Rectal smooth muscle tissue (tissue), 1 donor: ENCODE measurements at regions not wholly inside any gene's neighbourhood (a gene's known extent, or its start where the extent isn't known, plus 50 kb on each side); places are given as distances from the start of the nearest gene placed in this dataset.

ENCODE experiments used
- H3K27ac ChIP-seq: one replicate; pipeline ENCODE4 v1.7.0; 2013; ENCODE audit warnings: low read depth, low read length, inconsistent platforms
- H3K27me3 ChIP-seq: one replicate; pipeline ENCODE4 v1.7.0; 2013; ENCODE audit warnings: low read length; ENCODE audit not compliant: control insufficient read depth, insufficient read depth
- H3K36me3 ChIP-seq: one replicate; pipeline ENCODE4 v1.7.0; 2013; ENCODE audit warnings: low read length; ENCODE audit not compliant: control insufficient read depth, insufficient read depth
- H3K4me1 ChIP-seq: one replicate; pipeline ENCODE4 v1.7.0; 2013; ENCODE audit warnings: low read length; ENCODE audit not compliant: control insufficient read depth, insufficient read depth
- H3K4me3 ChIP-seq: one replicate; pipeline ENCODE4 v1.7.0; 2013; ENCODE audit warnings: low read length
- H3K9ac ChIP-seq: one replicate; pipeline ENCODE4 v1.7.0; 2013; ENCODE audit warnings: low read length

- Histone ChIP-seq H3K4me3 (no peak overlapping the region), H3K9ac (no peak overlapping the region), H3K27me3 (no peaks in the 10 kb centered on the region), H3K4me1 (peaks cover 5% of the 10 kb centered on the region), H3K27ac (peak overlapping the region; percentile 55), H3K36me3 (no peaks in the 10 kb centered on the region)
These were observed 247.0 kb downstream of the PTBP2 start for GRCh38 chr1:96968541-96968940.

- Histone ChIP-seq H3K27me3 (no peaks in the 10 kb centered on the region), H3K27ac (peak overlapping the region; percentile 4), H3K4me3 (no peak overlapping the region), H3K4me1 (peaks cover 4% of the 10 kb centered on the region), H3K36me3 (no peaks in the 10 kb centered on the region), H3K9ac (no peak overlapping the region)
These were observed 247.4 kb downstream of the PTBP2 start for GRCh38 chr1:96968983-96969382.

GRCh38 chr1:96969656-96970163 is 248.1 kb downstream of the PTBP2 start:
- no peak overlapping the region for H3K9ac ChIP-seq
- peaks cover 3% of the 10 kb centered on the region for H3K4me1 ChIP-seq
- peak overlapping the region; percentile 4 for H3K27ac ChIP-seq
- no peaks in the 10 kb centered on the region for H3K27me3 ChIP-seq
- no peaks in the 10 kb centered on the region for H3K36me3 ChIP-seq
- no peak overlapping the region for H3K4me3 ChIP-seq

- H3K9ac ChIP-seq = no peak overlapping the region
- peaks cover 3% of the 10 kb centered on the region for H3K4me1 ChIP-seq
- H3K4me3 ChIP-seq = no peak overlapping the region
- no peaks in the 10 kb centered on the region for H3K27me3 ChIP-seq
- no peaks in the 10 kb centered on the region for H3K36me3 ChIP-seq
- H3K27ac ChIP-seq = no peak overlapping the region
These were observed 249.9 kb downstream of the PTBP2 start for GRCh38 chr1:96971439-96971838.

- Histone ChIP-seq H3K4me3 (no peak overlapping the region), H3K27ac (no peak overlapping the region), H3K4me1 (peaks cover 3% of the 10 kb centered on the region), H3K9ac (no peak overlapping the region), H3K27me3 (no peaks in the 10 kb centered on the region), H3K36me3 (no peaks in the 10 kb centered on the region)
These were observed 250.4 kb downstream of the PTBP2 start for GRCh38 chr1:96971849-96972602.

- Histone ChIP-seq H3K36me3 (no peaks in the 10 kb centered on the region), H3K4me1 (no peaks in the 10 kb centered on the region), H3K27me3 (no peaks in the 10 kb centered on the region), H3K27ac (no peak overlapping the region), H3K4me3 (no peak overlapping the region), H3K9ac (no peak overlapping the region)
These were observed 252.0 kb downstream of the PTBP2 start for GRCh38 chr1:96973605-96974004.

- H3K27ac ChIP-seq = no peak overlapping the region
- no peak overlapping the region for H3K9ac ChIP-seq
- no peak overlapping the region for H3K4me3 ChIP-seq
- H3K36me3 ChIP-seq = no peaks in the 10 kb centered on the region
- no peaks in the 10 kb centered on the region for H3K4me1 ChIP-seq
- no peaks in the 10 kb centered on the region for H3K27me3 ChIP-seq
These were observed 256.9 kb downstream of the PTBP2 start for GRCh38 chr1:96978444-96978843.

- Histone ChIP-seq H3K36me3 (no peaks in the 10 kb centered on the region), H3K27me3 (no peaks in the 10 kb centered on the region), H3K27ac (no peak overlapping the region), H3K4me1 (no peaks in the 10 kb centered on the region), H3K4me3 (no peak overlapping the region), H3K9ac (no peak overlapping the region)
These were observed 257.3 kb downstream of the PTBP2 start for GRCh38 chr1:96978901-96979300.

- no peak overlapping the region for H3K9ac ChIP-seq
- H3K27ac ChIP-seq = no peak overlapping the region
- H3K4me3 ChIP-seq = no peak overlapping the region
- no peaks in the 10 kb centered on the region for H3K27me3 ChIP-seq
- H3K4me1 ChIP-seq = no peaks in the 10 kb centered on the region
- no peaks in the 10 kb centered on the region for H3K36me3 ChIP-seq
These were observed 258.0 kb downstream of the PTBP2 start for GRCh38 chr1:96979304-96980268.

GRCh38 chr1:96980448-96980847 is 258.9 kb downstream of the PTBP2 start:
- Histone ChIP-seq H3K9ac (no peak overlapping the region), H3K4me3 (no peak overlapping the region), H3K4me1 (no peaks in the 10 kb centered on the region), H3K27me3 (no peaks in the 10 kb centered on the region), H3K36me3 (no peaks in the 10 kb centered on the region), H3K27ac (no peak overlapping the region)

- Histone ChIP-seq H3K4me1 (no peaks in the 10 kb centered on the region), H3K27me3 (no peaks in the 10 kb centered on the region), H3K36me3 (no peaks in the 10 kb centered on the region), H3K4me3 (no peak overlapping the region), H3K9ac (no peak overlapping the region), H3K27ac (no peak overlapping the region)
These were observed 259.6 kb downstream of the PTBP2 start for GRCh38 chr1:96981181-96981580.

- H3K36me3 ChIP-seq = no peaks in the 10 kb centered on the region
- no peak overlapping the region for H3K27ac ChIP-seq
- no peaks in the 10 kb centered on the region for H3K4me1 ChIP-seq
- H3K9ac ChIP-seq = no peak overlapping the region
- no peak overlapping the region for H3K4me3 ChIP-seq
- no peaks in the 10 kb centered on the region for H3K27me3 ChIP-seq
These were observed 260.5 kb downstream of the PTBP2 start for GRCh38 chr1:96982118-96982517.
